Right ventricle myocardium superior (tissue), 1 donor: ENCODE measurements at regions not wholly inside any gene's neighbourhood (a gene's known extent, or its start where the extent isn't known, plus 50 kb on each side); places are given as distances from the start of the nearest gene placed in this dataset.

Source experiments
- ATAC-seq: fragments of 200-7000 bp; cut with Tn5 transposase; one replicate; pipeline ENCODE4 v1.9.1; 2020; ENCODE audit warnings: mild to moderate bottlenecking; ENCODE audit not compliant: poor library complexity
- DNase-seq: peaks from one replicate; pipeline ENCODE4 v3.0.0-alpha.2; 2020
- intact Hi-C: fragments of 100-400 bp; cut with DNase I; formaldehyde crosslinking; loops from one replicate; pipeline ENCODE4 v1.11.2; 2022
- donor health status: DM: no; HTN: yes; CAD: no; lungs with severe emphysema.

GRCh38 chr15:53412542-53412941 is 346.9 kb downstream of the WDR72 start:
- DNase-seq, result no peak
- intact Hi-C loops, result loop anchor here (5.0 kb wide), 1 partner anchor 35 kb away; no protein-coding TSS in a partner anchor
- no peak for ATAC-seq

- intact Hi-C loops, result no loop called here
- DNase-seq (no peak), ATAC-seq (no peak)
Observed at GRCh38 chr15:53404930-53405493, 354.5 kb downstream of the WDR72 start.

DNA sequence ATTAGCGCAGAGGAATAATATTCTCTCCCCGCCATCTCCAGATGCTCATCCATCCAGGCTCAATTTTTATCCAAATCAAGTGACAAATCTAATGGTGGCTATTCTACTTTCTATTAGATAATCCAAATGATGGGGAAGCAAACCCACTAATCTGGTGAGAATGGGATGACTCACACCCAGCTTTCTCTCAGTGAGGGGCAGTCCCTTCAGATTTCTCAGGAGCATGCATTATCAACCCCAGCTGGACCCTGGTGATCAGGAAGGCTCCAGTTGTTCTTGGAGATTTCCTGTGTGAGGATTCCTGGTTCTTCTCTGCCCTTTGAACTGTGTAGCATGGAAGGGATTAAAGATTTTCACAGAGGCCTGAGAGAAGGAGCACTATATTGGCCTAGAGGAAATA is 358.0 kb downstream of the WDR72 start:
- no peak for DNase-seq
- ATAC-seq, result no peak
- intact Hi-C loops, result no loop called here

GRCh38 chr15:53400986-53401385 is 358.5 kb downstream of the WDR72 start:
- ATAC-seq, result no peak
- no peak for DNase-seq
- intact Hi-C loops, result no loop called here

DNA sequence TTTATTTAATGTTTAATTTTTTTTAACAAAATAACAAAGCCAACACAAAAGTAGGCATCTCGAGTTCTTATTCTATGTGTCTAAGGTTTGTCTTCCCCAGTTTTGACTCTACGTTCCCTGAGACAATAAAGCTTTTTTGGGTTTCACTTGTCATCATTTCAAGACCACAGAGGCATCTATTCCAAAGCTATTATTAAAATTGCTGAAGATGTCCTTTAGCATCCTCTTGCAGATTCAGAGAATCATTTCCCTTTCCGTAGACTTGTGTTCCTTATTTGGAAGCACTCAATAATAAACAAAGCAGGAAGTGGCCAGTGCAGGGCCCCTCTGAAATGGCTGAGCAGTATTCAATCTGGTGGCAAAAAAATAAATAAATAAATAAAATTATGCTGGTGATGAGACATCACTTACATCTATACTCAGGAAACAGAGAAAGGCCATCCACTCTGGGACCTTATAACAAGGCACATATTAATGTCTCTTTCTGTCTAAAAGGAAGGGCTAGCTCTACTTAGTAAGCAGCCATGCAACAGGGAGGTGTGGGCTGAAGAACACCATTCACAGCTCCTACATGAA is 362.3 kb downstream of the WDR72 start:
- intact Hi-C loops, result no loop called here
- DNase-seq (no peak), ATAC-seq (no peak)

- intact Hi-C loops, result no loop called here
- no peak for ATAC-seq
Observed at GRCh38 chr15:53395871-53396270, 363.6 kb downstream of the WDR72 start.

DNA sequence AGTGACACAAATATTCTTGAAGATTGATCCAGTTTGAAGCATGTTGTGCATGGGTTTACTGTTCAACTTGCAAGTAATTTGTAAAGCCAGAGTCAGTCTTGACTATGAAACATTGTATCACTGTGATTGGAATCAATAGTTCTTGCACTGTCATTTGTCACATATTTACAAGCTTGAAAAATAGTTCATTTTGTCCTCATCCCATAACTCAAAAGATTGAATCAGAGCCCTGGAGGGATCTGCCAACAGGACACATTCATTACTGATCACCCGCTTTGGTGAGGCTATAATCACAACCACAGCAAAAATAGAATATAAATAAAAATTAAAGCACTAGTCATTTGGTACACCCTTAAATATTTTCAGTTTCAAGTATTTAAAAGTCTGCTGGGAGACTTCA is 368.9 kb downstream of the WDR72 start:
- ATAC-seq, result no peak
- intact Hi-C loops, result no loop called here
- no peak for DNase-seq

More at GRCh38 chr15:53395871-53396270, 363.6 kb downstream of the WDR72 start:
- DNase-seq, result no peak

GRCh38 chr15:53389271-53390037 is 370.0 kb downstream of the WDR72 start:
- intact Hi-C loops, result no loop called here
- DNase-seq, result no peak
- no peak for ATAC-seq

DNA sequence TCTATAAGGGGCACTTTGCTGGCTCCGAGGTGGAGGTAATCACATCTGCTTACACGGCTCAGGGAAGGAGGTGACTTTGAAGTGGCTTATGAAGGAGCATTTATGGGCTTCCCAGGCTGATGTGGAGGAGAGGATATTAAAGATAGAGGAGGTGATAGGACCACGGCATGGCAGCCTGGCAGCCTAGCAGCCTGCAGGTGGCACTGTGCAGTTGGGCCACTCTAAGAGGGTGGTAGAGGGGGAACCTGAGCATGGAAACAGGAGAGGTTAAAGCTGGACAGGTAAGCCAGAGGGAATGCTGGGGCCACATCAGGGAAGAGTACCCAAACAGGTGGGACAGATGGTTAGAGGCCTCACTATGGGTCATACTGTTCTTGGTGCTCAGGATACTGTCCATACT is 375.0 kb downstream of the WDR72 start:
- intact Hi-C loops, result no loop called here
- ATAC-seq, result no peak
- DNase-seq, result no peak

DNA sequence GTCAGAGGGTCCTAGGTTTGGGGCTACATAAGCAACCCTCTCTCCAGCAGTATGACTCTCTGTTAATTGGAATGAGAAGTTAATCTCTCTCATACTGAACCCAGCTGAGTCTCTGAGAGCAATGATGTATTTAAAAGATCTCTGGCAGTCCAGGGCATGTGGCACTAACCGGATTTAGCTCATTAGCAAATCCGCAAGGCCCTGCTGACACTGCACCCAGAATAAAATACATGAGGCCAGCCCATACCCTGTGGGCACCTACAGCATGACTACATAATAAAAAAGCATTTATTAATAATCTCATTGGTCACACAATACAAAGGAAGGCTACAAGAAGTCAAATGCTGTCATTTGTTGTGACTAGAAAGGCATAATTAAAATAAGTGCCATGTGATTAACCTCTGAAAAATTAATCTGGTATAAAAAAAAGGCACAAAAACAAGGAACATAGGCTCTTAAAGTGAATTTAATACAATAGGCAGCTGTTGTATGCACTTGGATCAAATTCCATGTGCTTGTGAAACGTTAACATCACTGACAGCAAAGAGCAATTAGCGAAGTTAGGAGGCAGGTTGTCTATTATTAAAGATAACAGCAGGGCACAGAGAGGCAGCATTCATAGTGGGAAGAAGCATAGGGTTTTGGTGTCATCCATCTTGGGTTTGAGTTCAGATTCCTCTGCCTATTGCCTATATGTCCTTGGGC is 381.2 kb downstream of the WDR72 start:
- ATAC-seq (no peak), DNase-seq (no peak)
- intact Hi-C loops, result loop anchor here (5.0 kb wide), 1 partner anchor 34 kb away; no protein-coding TSS in a partner anchor

GRCh38 chr15:53367740-53368139 is 391.7 kb downstream of the WDR72 start:
- DNase-seq (no peak), ATAC-seq (no peak)
- intact Hi-C loops, result no loop called here

DNA sequence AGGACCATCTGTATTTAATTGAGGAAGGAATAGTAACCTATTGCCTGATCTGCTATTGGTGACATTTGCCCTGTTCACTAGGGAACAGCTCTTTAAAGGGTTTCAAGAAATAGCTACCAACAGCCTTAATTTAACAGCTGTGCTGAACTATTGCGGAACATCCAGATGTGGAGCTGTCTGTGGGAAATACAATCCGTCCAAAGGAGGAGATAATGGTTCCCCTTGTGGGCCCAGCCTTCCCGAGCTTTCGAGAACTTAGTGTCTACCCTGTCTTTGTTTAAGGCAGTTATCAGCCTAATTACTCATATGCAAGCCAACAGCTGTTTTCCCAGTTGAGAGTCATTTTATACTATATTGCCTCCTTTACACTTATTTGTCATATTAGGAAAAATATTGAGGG is 398.6 kb downstream of the WDR72 start:
- ATAC-seq (no peak), DNase-seq (no peak)
- intact Hi-C loops, result no loop called here

DNA sequence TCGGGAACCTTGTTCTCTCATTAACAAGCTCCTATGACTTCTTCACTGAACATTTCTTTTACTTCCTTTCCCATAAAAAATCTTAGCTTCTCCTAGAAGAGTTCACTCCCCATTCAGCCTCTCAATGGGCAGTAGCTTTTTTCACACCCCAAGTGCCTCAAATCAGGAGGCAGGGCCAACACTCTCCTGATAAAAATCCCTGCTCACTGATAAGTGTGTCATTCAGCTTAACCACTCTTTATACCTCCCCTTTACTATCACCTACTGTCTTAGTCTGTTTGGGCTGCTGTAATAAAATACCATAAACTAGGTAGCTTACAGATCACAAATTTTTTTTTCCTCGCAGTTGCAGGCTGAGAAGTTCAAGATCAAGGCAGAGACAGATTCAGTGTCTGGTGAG is 400.4 kb downstream of the WDR72 start:
- ATAC-seq, result no peak

DNA sequence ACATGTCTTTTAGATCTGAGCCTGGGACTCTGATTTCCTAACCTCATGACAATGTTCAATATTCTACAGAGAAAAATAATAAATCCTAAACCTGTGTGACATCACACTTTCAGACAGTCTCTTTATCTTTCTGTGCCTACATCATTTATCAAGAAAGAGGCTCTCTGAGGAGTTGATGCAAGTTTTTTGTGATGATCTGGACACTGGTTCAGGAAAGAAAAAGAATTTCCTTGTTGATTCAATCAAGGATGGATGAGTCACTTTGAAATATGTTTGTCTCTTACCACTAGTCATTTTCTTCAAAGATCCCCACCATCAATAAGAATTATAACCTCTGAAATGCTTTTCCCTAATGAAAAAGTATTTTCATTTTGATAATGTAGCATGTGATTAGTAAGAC is 404.6 kb downstream of the WDR72 start:
- DNase-seq, result no peak
- intact Hi-C loops, result no loop called here

More for the DNA sequence above, 400.4 kb downstream of the WDR72 start:
- no peak for DNase-seq
- intact Hi-C loops, result no loop called here

DNA sequence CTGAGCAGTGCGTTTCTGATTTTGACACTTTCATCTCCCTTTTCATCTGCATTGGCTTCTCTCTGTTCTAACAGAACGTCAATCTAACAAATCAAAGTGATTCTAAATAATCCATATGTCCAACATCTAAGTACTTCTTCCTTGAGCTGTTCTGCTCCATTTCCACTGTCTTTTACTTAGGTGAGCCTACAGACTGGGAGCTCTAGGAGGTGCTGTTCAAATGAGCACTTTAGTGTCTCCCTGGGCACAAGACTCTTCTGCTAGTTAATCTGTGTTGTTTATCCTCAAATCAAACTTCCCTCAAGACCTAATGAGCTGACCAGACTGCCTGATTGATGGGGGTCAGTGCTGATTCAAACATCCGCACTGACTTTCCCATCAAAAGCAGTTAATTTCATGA is 408.1 kb downstream of the WDR72 start:
- ATAC-seq (no peak), DNase-seq (no peak)
- intact Hi-C loops, result no loop called here

More for the DNA sequence above, 404.6 kb downstream of the WDR72 start:
- no peak for ATAC-seq

GRCh38 chr15:53346583-53346982 is 412.9 kb downstream of the WDR72 start:
- ATAC-seq (no peak), DNase-seq (no peak)
- intact Hi-C loops, result no loop called here

DNA sequence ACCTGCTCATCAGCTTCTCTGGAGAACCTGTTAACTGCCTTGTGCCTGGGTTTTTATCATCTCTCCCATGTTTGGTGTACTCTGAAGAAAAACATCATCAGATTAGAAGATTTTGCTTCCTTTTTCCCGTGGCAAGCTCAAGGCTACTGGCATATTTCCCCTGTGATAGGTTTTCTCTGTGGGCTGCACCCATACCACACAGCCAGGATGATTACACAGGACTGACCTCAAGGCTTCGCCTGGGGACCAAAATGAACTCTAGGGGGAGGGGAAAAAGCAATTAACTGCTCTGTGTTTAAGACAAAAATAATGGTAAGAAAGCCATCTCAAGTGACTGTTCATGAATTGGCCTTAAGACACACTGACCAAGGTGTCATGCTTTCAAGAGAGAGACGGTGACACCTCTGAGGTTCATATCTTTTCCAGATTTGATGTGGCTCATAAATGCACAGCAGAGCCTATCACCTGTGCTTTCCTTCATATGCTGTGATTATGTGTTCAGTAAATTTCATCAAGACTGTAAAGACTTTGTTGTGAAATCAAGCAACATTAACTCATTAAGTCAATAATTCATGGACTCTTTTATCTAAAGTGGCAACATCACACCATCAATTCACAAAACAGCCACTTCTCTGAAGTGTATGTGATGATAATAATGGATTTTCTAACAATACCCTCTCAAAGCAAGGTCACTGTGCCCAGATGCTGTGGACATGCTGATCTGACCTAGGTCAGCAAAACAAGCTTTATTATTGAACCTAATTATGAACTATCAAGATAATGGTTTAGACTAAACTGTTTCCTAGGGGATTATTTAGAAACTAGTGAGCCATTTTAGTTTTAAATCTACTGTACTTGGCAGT is 427.9 kb downstream of the WDR72 start:
- DNase-seq (no peak), ATAC-seq (no peak)
- intact Hi-C loops, result no loop called here

- DNase-seq (no peak), ATAC-seq (no peak)
- intact Hi-C loops, result no loop called here
Observed at GRCh38 chr15:53328341-53328740, 431.1 kb downstream of the WDR72 start.

DNA sequence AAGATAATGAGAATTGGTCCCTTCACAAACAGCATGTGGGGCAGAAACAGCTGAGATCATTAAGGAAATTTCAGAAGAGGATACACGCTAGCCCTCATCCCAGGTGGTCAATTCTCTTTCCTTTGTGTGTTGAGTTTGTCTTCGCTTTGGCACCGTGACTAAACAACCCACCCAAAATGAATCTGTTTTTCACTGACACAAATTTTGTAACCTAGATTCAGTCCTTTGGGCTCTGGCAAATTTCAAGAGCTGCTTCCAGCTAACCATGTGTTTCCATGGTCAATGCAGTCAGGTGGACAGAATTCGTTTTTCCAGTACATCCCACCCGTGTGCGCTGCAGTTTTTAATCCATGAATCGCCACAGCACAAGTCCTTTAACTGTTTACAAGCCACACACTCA is 435.4 kb downstream of the WDR72 start:
- intact Hi-C loops, result no loop called here
- no peak for DNase-seq

More for the DNA sequence above, 435.4 kb downstream of the WDR72 start:
- no peak for ATAC-seq
